HepG2 (cell line): ENCODE measurements at regions not wholly inside any gene's neighbourhood (a gene's known extent, or its start where the extent isn't known, plus 50 kb on each side); places are given as distances from the start of the nearest gene placed in this dataset.

Source experiments
- ATAC-seq: fragments of 200-7000 bp; cut with Tn5 transposase; 3 replicates; pipeline ENCODE4 v1.9.1; 2020; ENCODE audit warnings: mild to moderate bottlenecking, moderate library complexity
- BruUV-seq: library from RNA; stranded (reverse); fragments of 400-500 nt; replicated peaks from 2 replicates; lab custom pipeline; 2021; lab: Mats Ljungman, UMichigan
- CTCF ChIA-PET: fragments of 300-600 bp; formaldehyde crosslinking; extraction: SDS; loops from one replicate; lab custom pipeline; 2021; ENCODE audit warnings: low total read pairs, inconsistent platforms, low intra/inter-chr PET ratio; lab: Yijun Ruan, JAX
- POLR2A ChIA-PET: fragments of 350-600 bp; sonication (Branson Sonifier 250); formaldehyde crosslinking; loops from one replicate; lab custom pipeline; 2020; ENCODE audit warnings: antibody characterized with exemption, inconsistent platforms; lab: Yijun Ruan, JAX
- DNase-seq: peaks from one replicate; pipeline ENCODE4 v3.0.0-alpha.2; 2015; ENCODE audit warnings: low spot score
- FAIRE-seq: peaks from 3 replicates; lab custom pipeline; 2011; peaks lifted over from hg19 to GRCh38; lab: Jason Lieb, UNC
- H2AFZ ChIP-seq: one replicate; pipeline ENCODE4 v1.6.1; 2011; ENCODE audit warnings: low read length, inconsistent platforms
- H3K27ac ChIP-seq: fragments of 300-600 bp; 3 replicates; pipeline ENCODE4 v1.8.0; 2011; ENCODE audit warnings: mixed run types, mild to moderate bottlenecking, mixed read lengths, low read length, inconsistent platforms; ENCODE audit not compliant: insufficient read depth; ENCODE audit errors: extremely low read length
- H3K27me3 ChIP-seq, 2 experiments: fragments of 200-600 bp in 1 of 2; 2 replicates in 1 of 2; 3 replicates in 1 of 2; pipeline versions ENCODE4 v1.6.0 to v1.8.0; 2011; ENCODE audit warnings: low read length in 2 of 2, mild to moderate bottlenecking in 2 of 2, moderate library complexity in 2 of 2, inconsistent platforms in 1 of 2; ENCODE audit not compliant: insufficient read depth in 2 of 2, control insufficient read depth in 1 of 2
- H3K36me3 ChIP-seq, 2 experiments: fragments of 200-600 bp in 1 of 2; replicated peaks in 1 of 2; 2 replicates in 1 of 2; 3 replicates in 1 of 2; pipeline versions ENCODE4 v1.5.1 to v1.8.0; 2011; ENCODE audit warnings: low read length in 2 of 2, inconsistent platforms in 1 of 2; ENCODE audit not compliant: insufficient read depth in 2 of 2, control insufficient read depth in 1 of 2
- H3K4me1 ChIP-seq: 2 replicates; pipeline ENCODE4 v1.5.1; 2012; ENCODE audit warnings: low read length, inconsistent platforms; ENCODE audit not compliant: insufficient read depth
- H3K4me2 ChIP-seq: 2 replicates; pipeline ENCODE4 v1.6.0; 2011; ENCODE audit warnings: low read depth, low read length, inconsistent platforms
- H3K4me3 ChIP-seq, 3 experiments: fragments of 200-600 bp in 1 of 3; sonication (generic), shearing (Covaris generic) in 1 of 3; replicated peaks in 1 of 3; 2 replicates each; pipeline ENCODE4 v1.5.1; 2011 to 2016; ENCODE audit warnings: low read length in 3 of 3, inconsistent platforms in 2 of 3, low read depth in 2 of 3, mild to moderate bottlenecking in 2 of 3, control low read depth in 1 of 3, mixed read lengths in 1 of 3; ENCODE audit not compliant: insufficient read depth in 1 of 3
- H3K79me2 ChIP-seq: one replicate; pipeline ENCODE4 v1.6.1; 2011; ENCODE audit warnings: low read length, inconsistent platforms; ENCODE audit not compliant: insufficient read depth
- H3K9ac ChIP-seq: 2 replicates; pipeline ENCODE4 v1.6.0; 2011; ENCODE audit warnings: mild to moderate bottlenecking, low read depth, low read length, inconsistent platforms; ENCODE audit not compliant: insufficient read depth
- H3K9me3 ChIP-seq: 2 replicates; pipeline ENCODE4 v1.5.1; 2012; ENCODE audit warnings: mild to moderate bottlenecking, low read length
- H4K20me1 ChIP-seq: 2 replicates; pipeline ENCODE4 v1.6.0; 2011; ENCODE audit warnings: inconsistent platforms, mild to moderate bottlenecking, low read length, moderate library complexity; ENCODE audit not compliant: insufficient read depth
- ADNP ChIP-seq: sonication (generic); formaldehyde crosslinking; IDR thresholded peaks from 2 replicates; pipeline ENCODE4 v1.4.0; 2020; ENCODE audit warnings: missing genetic modification reagents
- ATM ChIP-seq: fragments of 450-650 bp; IDR thresholded peaks from 2 replicates; pipeline ENCODE4 v1.7.1; 2017; ENCODE audit warnings: mild to moderate bottlenecking, borderline replicate concordance
- CBX5 ChIP-seq: sonication (generic); formaldehyde crosslinking; IDR thresholded peaks from 2 replicates; pipeline ENCODE4 v1.4.0; 2020; ENCODE audit warnings: missing genetic modification reagents, borderline replicate concordance
- CHD4 ChIP-seq: fragments of 200-600 bp; sonication (generic); IDR thresholded peaks from 2 replicates; pipeline ENCODE4 v1.7.0; 2017; ENCODE audit warnings: mild to moderate bottlenecking, low read length, borderline replicate concordance
- DNMT3B ChIP-seq: conservative IDR thresholded peaks from 2 replicates; pipeline ENCODE4 v1.6.1; 2016; ENCODE audit warnings: missing biosample characterization, control low read depth
- GPN1 ChIP-seq: sonication (generic); formaldehyde crosslinking; IDR thresholded peaks from 2 replicates; pipeline ENCODE4 v1.5.1; 2020; ENCODE audit warnings: missing genetic modification reagents, borderline replicate concordance
- KDM1A ChIP-seq: IDR thresholded peaks from 2 replicates; pipeline ENCODE4 v1.6.1; 2016; ENCODE audit warnings: missing compliant biosample characterization
- RCOR2 ChIP-seq: IDR thresholded peaks from 2 replicates; pipeline ENCODE4 v1.6.1; 2016; ENCODE audit warnings: missing biosample characterization, missing genetic modification reagents
- YY1 ChIP-seq: IDR thresholded peaks from 2 replicates; pipeline ENCODE4 v1.6.1; 2011; ENCODE audit warnings: low read length, low read depth, moderate library complexity, mild to moderate bottlenecking; ENCODE audit not compliant: insufficient read depth, insufficient replicate concordance
- ZBTB38 ChIP-seq: sonication (generic); formaldehyde crosslinking; IDR thresholded peaks from 2 replicates; pipeline ENCODE4 v1.5.1; 2020; ENCODE audit warnings: mild to moderate bottlenecking, missing genetic modification reagents
- ZMYM3 ChIP-seq: sonication (generic); formaldehyde crosslinking; IDR thresholded peaks from 2 replicates; pipeline ENCODE4 v1.5.1; 2020; ENCODE audit warnings: mild to moderate bottlenecking, missing genetic modification reagents
- ZNF605 ChIP-seq: sonication (generic); formaldehyde crosslinking; IDR thresholded peaks from 2 replicates; pipeline ENCODE4 v1.8.0; 2022; ENCODE audit warnings: mild to moderate bottlenecking, missing genetic modification reagents
- ZNF768 ChIP-seq: sonication (generic); formaldehyde crosslinking; IDR thresholded peaks from 2 replicates; pipeline ENCODE4 v1.4.0; 2020; ENCODE audit warnings: missing genetic modification reagents
- ZSCAN31 ChIP-seq: sonication (generic); formaldehyde crosslinking; IDR thresholded peaks from 2 replicates; pipeline ENCODE4 v1.5.0; 2020; ENCODE audit warnings: low read depth, mild to moderate bottlenecking, missing genetic modification reagents
- WGBS: methylation state at CpG from one replicate; pipeline ENCODE4 v1.1.6; 2017; ENCODE audit warnings: low lambda C conversion rate; 5-methylcytosine and 5-hydroxymethylcytosine counted together
- in situ Hi-C: cut with HindIII; loops from 2 replicates; pipeline ENCODE4 v1.10.0; 2017; ENCODE audit warnings: low pct_unique_long_range_greater_than_20kb; ENCODE audit not compliant: extremely low pct_ligation_motif_present
- intact Hi-C: fragments of 100-400 bp; cut with micrococcal nuclease; formaldehyde crosslinking; loops from one replicate; pipeline ENCODE4 v1.10.0; 2022; ENCODE audit not compliant: unreplicated experiment
- TF ChIP-seq, protein P1 (sequence below): sonication (generic); formaldehyde crosslinking; IDR thresholded peaks from 2 replicates; pipeline ENCODE4 v1.9.0; 2021; ENCODE audit warnings: mild to moderate bottlenecking, missing genetic modification reagents
- TF ChIP-seq, protein P2 (sequence below): sonication (generic); formaldehyde crosslinking; IDR thresholded peaks from 2 replicates; pipeline ENCODE4 v1.4.0; 2020; ENCODE audit warnings: missing genetic modification reagents

DNA sequence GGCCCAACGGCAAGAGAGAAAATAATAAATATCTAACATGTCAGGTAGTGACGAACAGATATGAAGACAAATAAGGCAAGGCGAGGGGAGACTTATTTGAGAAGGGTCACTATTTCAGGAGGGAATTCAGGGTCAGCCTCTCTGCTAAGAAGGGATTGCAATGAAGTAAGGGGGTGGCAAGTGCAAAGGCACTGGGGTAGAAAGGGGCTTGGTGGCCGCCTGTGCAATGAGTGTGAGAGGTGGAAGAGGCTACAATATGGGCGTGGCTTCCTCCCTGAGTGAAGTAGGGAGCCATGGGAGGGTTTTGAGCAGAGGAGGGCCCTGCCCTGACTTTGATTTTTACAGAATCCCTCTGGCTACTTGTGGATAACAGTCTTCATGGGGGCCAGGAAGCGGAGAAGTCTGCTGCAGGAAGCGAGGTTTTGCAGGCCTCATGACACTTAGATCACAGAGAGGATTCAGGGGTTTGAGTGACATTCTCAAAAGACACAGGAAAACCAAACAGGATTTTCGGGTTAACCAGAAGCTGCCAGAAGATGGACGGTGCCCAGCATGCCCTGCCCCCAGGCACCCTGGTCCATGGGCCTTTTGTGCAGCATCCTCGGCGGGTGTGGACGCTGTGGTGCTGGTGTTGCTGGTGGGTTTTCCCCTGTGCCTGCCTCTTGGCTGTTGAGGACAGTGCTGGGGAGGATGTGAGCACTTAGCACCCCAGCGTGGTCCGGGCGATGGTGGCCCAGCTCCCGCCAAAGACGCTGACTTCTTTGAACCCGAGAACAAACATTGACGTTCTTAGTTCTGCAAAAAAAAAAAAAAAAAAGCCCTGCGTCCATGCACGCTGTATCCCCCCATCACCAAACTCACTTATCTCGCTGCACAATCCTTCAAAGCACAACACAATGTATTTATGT, 124.2 kb upstream of the PTPN1 start:
- intact Hi-C loops (no loop called here), in situ Hi-C loops (loop anchor here (5.0 kb wide), 1 partner anchor 199 kb away; no protein-coding TSS in a partner anchor)
- H3K27ac ChIP-seq: peak overlapping the region; percentile 27
- no peak for ATAC-seq
- no peaks in the 10 kb centered on the region for H3K27me3 ChIP-seq
- H4K20me1 ChIP-seq: no peaks in the 10 kb centered on the region
- DNase-seq: no peak
- peaks cover 98% of the 10 kb centered on the region for H3K4me1 ChIP-seq
- H3K9me3 ChIP-seq: no peaks in the 10 kb centered on the region
- no peak for FAIRE-seq
- H3K36me3 ChIP-seq: no peaks in the 10 kb centered on the region
- ChIA-PET POLR2A (interaction anchor here (0.7 to 0.9 kb wide), 2 partner anchors 15 to 79 kb away, joined by 3 read pairs; no protein-coding TSS in a partner anchor), CTCF (no interaction called here)
- H3K4me2 ChIP-seq: no peak overlapping the region
- H3K79me2 ChIP-seq: no peaks in the 10 kb centered on the region
- no peak overlapping the region for H2AFZ ChIP-seq
- BruUV-seq: no TSS peak
- H3K4me3 ChIP-seq: no peak overlapping the region
- no peak overlapping the region for H3K9ac ChIP-seq
- WGBS: 89% methylated on average over 22 of the region's 22 CpGs
- TF ChIP-seq GPN1 (CRISPR knock-in tag): no peak
- TF ChIP-seq KDM1A (CRISPR knock-in tag): peak; percentile 82
- TF ChIP-seq ADNP (CRISPR knock-in tag): peak; percentile 58; the same call in 1 of the 2 replicates
- peak; percentile 82; the same call in 1 of the 2 replicates for TF ChIP-seq CHD4
- TF ChIP-seq, protein P1, sequence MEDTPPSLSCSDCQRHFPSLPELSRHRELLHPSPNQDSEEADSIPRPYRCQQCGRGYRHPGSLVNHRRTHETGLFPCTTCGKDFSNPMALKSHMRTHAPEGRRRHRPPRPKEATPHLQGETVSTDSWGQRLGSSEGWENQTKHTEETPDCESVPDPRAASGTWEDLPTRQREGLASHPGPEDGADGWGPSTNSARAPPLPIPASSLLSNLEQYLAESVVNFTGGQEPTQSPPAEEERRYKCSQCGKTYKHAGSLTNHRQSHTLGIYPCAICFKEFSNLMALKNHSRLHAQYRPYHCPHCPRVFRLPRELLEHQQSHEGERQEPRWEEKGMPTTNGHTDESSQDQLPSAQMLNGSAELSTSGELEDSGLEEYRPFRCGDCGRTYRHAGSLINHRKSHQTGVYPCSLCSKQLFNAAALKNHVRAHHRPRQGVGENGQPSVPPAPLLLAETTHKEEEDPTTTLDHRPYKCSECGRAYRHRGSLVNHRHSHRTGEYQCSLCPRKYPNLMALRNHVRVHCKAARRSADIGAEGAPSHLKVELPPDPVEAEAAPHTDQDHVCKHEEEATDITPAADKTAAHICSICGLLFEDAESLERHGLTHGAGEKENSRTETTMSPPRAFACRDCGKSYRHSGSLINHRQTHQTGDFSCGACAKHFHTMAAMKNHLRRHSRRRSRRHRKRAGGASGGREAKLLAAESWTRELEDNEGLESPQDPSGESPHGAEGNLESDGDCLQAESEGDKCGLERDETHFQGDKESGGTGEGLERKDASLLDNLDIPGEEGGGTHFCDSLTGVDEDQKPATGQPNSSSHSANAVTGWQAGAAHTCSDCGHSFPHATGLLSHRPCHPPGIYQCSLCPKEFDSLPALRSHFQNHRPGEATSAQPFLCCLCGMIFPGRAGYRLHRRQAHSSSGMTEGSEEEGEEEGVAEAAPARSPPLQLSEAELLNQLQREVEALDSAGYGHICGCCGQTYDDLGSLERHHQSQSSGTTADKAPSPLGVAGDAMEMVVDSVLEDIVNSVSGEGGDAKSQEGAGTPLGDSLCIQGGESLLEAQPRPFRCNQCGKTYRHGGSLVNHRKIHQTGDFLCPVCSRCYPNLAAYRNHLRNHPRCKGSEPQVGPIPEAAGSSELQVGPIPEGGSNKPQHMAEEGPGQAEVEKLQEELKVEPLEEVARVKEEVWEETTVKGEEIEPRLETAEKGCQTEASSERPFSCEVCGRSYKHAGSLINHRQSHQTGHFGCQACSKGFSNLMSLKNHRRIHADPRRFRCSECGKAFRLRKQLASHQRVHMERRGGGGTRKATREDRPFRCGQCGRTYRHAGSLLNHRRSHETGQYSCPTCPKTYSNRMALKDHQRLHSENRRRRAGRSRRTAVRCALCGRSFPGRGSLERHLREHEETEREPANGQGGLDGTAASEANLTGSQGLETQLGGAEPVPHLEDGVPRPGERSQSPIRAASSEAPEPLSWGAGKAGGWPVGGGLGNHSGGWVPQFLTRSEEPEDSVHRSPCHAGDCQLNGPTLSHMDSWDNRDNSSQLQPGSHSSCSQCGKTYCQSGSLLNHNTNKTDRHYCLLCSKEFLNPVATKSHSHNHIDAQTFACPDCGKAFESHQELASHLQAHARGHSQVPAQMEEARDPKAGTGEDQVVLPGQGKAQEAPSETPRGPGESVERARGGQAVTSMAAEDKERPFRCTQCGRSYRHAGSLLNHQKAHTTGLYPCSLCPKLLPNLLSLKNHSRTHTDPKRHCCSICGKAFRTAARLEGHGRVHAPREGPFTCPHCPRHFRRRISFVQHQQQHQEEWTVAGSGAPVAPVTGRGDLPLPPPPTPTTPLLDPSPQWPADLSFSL (CRISPR knock-in tag): 0 out of 2 replicates have a peak, but pooled peaks have one; percentile 21
- peak; percentile 50; the same call in 1 of the 2 replicates for TF ChIP-seq ZBTB38 (CRISPR knock-in tag)
- TF ChIP-seq, protein P2, sequence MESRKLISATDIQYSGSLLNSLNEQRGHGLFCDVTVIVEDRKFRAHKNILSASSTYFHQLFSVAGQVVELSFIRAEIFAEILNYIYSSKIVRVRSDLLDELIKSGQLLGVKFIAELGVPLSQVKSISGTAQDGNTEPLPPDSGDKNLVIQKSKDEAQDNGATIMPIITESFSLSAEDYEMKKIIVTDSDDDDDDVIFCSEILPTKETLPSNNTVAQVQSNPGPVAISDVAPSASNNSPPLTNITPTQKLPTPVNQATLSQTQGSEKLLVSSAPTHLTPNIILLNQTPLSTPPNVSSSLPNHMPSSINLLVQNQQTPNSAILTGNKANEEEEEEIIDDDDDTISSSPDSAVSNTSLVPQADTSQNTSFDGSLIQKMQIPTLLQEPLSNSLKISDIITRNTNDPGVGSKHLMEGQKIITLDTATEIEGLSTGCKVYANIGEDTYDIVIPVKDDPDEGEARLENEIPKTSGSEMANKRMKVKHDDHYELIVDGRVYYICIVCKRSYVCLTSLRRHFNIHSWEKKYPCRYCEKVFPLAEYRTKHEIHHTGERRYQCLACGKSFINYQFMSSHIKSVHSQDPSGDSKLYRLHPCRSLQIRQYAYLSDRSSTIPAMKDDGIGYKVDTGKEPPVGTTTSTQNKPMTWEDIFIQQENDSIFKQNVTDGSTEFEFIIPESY (CRISPR knock-in tag): peak; percentile 34
- TF ChIP-seq ZSCAN31 (CRISPR knock-in tag): 0 out of 2 replicates have a peak, but pooled peaks have one; percentile 27
- TF ChIP-seq DNMT3B (CRISPR knock-in tag): no peak
- peak; percentile 65; the same call in 1 of the 2 replicates for TF ChIP-seq RCOR2 (CRISPR knock-in tag)
- no peak for TF ChIP-seq ATM
- TF ChIP-seq ZMYM3 (CRISPR knock-in tag): peak; percentile 96
- 0 out of 2 replicates have a peak, but pooled peaks have one; percentile 18 for TF ChIP-seq CBX5 (CRISPR knock-in tag)
- TF ChIP-seq YY1: no peak
- TF ChIP-seq ZNF768 (CRISPR knock-in tag): peak; percentile 45; the same call in 1 of the 2 replicates
- TF ChIP-seq ZNF605: no peak
